GM23248 (cell line): ENCODE measurements at regions not wholly inside any gene's neighbourhood (a gene's known extent, or its start where the extent isn't known, plus 50 kb on each side); places are given as distances from the start of the nearest gene placed in this dataset.
"Not testable (repeated sequence)": the region's sequence is repeated elsewhere in the genome, so short reads cannot be mapped to it uniquely, and the experiment has no call there.

Source experiments
- EZH2 ChIP-seq: fragments of 200-600 bp; sonication (generic); IDR thresholded peaks from 2 replicates; pipeline ENCODE4 v1.6.1; 2018; ENCODE audit warnings: antibody characterized with exemption, mild to moderate bottlenecking; ENCODE audit not compliant: insufficient read depth, poor library complexity, severe bottlenecking
- EZH2phosphoT487 ChIP-seq: fragments of 200-600 bp; sonication (generic); IDR thresholded peaks from 2 replicates; pipeline ENCODE4 v1.6.1; 2018; ENCODE audit warnings: antibody characterized with exemption, moderate library complexity, mild to moderate bottlenecking, low read depth; ENCODE audit not compliant: insufficient read depth

DNA sequence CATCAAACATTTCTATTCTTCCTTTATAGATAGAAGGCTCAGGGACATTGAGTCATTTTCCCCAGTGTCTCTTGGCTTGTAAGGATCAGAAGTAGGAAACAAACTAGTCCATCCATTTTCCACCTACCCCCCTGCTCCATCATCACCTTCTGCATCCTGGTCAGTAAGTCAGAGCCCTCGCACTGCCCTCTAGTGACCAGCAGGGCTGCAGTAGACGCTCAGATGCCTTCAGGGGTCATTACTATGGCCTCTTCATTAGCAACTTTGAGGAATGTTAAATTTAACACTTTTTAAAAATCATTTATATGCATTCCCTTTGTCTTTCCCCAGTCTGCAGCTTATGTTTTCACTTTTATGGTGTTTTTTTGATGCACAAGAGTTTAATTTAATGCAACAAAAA is 228.4 kb upstream of the PRSS1 start:
- not testable (repeated sequence) for TF ChIP-seq EZH2phosphoT487, EZH2
